IPS DF 4.7 (cell line): ENCODE measurements at regions not wholly inside any gene's neighbourhood (a gene's known extent, or its start where the extent isn't known, plus 50 kb on each side); places are given as distances from the start of the nearest gene placed in this dataset.
"Not testable (repeated sequence)": the region's sequence is repeated elsewhere in the genome, so short reads cannot be mapped to it uniquely, and the experiment has no call there.

Source experiments
- DNase-seq: peaks from one replicate; pipeline ENCODE4 v3.0.0-alpha.2; 2013; ENCODE audit warnings: low spot score; ENCODE audit errors: extremely low read depth

- DNase-seq: no peak
These were observed 236.9 kb upstream of the PRKX start for GRCh38 chrX:3950373-3950772.

DNA sequence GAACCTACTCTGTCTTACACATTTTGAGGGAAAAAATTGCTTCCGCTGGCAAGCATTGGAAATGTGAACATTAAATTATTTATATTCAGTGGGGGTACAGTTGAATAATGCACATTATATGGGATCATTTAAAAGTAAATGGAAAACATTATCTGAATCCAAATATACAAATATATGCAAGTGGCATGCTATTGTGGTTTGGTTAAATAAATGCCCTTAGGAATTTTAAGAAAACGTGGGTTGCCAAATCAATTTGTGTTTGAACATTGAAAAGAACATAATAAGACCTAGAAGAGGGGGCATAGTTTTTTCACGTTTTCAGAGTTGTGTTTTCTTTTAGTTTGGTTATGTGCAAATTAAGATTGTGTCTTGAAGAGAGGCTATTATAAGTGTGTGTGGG is 230.5 kb upstream of the PRKX start:
- no peak for DNase-seq

DNA sequence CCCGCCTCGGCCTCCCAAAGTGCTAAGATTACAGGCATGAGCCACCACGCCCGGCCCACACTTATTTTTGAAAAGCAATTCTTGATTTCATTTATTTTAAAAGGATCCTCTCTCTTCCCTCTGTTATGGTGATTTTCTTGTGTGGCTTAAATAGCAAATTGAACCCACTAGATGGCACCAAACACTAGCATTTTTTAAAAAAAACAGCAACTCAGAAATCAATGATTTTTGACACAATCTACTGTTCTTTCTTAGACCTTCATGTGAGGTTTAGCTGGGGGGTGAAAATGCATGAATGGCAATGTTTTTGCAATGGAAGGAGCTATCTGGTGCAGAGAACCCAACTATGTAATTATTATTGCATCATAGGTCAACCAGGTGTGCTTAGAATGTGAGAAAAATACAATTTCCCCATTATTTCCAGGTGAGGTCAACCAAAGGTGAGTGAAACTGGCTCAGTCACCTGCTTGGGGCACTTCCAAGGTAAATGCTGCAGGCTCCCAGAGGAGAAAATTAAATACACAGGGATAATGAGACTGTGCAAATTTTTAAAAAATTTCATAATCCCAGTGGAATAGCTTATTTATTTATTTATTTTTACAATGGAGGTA is 226.7 kb upstream of the PRKX start:
- DNase-seq: no peak

DNA sequence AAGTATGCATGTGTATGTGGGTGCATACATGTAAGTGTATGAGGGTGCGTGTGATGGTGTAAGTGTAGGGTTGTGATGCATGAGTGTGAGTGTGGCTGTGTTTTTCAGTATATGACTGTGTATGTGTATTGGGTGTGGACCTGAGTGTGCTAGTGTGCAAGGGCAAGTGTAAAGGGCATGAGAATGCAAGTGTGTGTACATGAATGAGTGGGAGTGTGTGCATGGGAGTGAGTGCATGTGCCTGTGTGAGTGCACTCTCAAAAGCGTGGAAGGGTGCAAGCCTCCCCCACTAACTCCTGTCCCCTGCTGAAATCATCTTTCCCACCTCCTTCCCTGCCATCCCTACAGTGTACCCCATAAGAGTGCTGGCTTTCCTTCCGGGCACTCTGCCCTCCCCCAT is 225.1 kb upstream of the PRKX start:
- DNase-seq: no peak

- DNase-seq: not testable (repeated sequence)
These were observed 221.7 kb upstream of the PRKX start for GRCh38 chrX:3935196-3935595.

DNA sequence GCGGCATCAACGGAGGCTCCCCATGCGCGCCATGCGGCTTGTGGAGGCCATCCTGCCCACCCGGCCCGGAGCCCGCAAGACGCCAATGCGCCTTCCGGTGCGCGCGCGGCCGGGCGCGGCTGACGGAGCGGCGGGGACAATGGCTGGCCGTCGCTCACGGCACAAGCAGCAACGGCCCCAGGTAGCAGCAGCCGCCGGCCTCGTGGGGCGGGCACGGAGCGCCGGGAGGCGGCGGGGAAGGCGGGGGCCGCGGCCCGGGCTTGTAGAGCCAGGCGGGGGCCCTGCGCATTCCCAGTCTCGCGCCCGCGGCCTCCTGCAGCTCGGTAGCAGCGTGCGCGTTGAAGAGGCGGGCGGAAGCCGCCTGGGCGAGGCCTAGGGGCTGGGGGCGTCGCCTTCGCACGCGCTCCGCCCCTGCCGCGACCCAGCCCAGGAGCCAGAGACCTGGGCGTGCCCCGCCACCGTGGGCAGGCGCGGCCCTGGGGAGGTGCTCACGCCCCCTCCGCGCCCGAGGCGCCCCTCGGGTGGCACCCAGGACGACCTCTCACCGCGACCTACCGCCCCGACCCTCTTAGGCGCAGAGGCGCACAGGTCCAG is 207.1 kb upstream of the PRKX start:
- DNase-seq: not testable (repeated sequence)

GRCh38 chrX:3919668-3920423 is 206.4 kb upstream of the PRKX start:
- DNase-seq: not testable (repeated sequence)

- DNase-seq: not testable (repeated sequence)
These were observed 201.4 kb upstream of the PRKX start for GRCh38 chrX:3914813-3915212.

DNA sequence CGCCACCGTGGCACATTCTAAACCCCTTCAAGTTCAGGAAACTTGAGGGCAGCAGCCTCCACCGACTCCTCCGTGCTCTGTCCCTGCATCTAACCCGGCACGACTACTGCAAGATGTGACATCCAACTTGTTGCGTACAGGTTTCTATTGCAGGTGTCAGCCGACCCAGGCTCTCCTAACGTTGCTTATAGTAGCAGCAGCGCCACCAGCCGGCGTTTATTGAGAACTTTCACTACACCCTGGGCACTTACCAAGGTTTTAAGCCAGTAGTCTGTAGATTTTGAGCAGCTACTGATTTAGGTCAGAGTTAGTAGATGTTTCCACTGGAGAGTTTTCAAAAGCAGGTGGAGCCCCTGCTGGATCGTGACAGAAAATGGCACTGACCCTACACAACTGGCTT is 200.6 kb upstream of the PRKX start:
- DNase-seq: not testable (repeated sequence)

GRCh38 chrX:3911012-3911411 is 197.6 kb upstream of the PRKX start:
- not testable (repeated sequence) for DNase-seq

GRCh38 chrX:3910611-3911010 is 197.2 kb upstream of the PRKX start:
- not testable (repeated sequence) for DNase-seq

DNA sequence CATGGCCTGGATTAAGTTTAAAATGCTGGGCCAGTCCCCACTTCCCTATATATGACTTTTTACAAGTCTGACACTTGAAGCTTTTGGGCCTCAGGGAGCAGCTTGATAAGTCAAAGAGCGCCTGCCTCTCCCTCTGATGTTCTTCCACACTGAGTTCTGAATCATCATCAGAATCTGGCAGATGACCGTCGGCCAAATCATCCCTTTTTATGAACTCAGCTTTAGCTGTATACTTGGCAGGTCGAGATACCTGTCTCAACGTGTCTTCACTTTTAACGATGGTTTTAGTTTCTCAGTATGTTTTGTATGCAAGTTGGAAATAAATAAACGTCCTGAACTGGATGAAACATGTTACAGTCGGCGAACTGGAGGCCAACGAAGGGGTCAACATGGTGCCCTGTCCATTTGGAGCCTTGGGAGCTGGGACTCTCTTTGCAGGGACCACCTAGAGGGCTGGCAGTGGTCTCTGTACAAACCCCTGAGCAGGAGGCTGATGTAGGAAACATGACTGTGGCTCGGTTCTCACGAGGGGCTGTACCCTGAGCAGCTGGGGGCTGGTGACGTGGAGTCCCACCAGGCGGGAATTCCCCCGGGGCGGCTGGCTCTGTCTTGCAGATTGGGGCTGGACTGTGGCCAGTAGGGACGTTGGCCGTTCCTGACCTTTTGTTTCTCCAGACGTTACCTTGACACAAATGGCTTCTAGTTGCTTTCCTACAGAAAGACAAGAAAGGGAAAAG is 192.2 kb upstream of the PRKX start:
- DNase-seq: not testable (repeated sequence)

DNA sequence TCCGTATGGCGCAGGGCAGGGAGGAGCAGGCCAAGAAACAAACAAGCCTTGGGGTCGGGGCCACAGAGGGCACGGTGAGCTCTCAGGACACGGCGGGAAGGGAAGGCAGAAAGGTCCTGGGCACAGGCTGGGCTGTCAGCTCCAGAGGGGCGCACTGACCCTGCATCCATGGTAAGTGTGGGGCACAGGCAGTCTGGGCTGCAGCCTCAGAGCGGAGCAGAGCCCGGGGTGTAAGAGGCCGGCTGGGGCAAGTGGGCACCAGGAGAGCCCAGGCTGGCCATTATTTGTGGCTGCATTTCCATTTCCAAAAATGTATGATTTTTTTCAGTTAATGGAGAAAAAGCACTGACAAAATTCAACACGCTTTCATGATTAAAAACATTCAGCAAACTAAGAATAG is 188.8 kb upstream of the PRKX start:
- DNase-seq: not testable (repeated sequence)

DNA sequence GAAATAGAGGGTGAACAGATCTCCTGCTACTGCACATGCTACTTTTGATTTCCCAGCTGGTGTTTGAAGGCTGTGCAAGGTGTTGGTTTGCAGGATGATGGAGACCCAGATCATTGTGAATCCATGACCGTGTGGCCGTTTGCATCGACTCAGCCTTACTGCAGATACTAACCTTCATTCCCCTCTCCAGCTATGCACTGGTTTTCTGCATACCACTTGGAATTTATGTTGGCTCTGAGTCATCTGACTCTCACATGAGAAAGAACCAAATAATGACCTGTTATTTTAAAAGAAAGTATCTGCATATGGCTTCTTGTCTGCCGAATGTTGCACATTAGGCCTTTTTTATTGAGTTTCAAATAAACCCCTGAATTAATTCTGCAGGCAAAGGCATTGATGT is 183.3 kb upstream of the PRKX start:
- DNase-seq: not testable (repeated sequence)

DNA sequence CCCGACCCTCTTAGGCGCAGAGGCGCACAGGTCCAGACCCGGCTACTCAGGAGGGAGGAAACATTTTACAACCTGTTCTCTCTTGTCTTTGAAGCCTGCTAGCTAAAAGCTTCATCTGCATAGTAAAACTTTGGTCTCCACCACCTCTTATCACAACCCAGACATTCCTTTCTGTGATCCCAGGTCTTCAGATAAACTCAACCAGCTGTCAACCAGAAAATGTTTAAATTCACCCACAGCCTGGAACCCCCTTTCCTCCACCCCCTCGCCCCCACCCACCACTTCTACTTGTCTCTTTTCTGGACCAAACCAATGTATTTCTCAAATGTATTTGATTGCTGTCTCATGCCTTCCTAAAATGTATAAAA is 169.1 kb upstream of the PRKX start:
- not testable (repeated sequence) for DNase-seq

DNA sequence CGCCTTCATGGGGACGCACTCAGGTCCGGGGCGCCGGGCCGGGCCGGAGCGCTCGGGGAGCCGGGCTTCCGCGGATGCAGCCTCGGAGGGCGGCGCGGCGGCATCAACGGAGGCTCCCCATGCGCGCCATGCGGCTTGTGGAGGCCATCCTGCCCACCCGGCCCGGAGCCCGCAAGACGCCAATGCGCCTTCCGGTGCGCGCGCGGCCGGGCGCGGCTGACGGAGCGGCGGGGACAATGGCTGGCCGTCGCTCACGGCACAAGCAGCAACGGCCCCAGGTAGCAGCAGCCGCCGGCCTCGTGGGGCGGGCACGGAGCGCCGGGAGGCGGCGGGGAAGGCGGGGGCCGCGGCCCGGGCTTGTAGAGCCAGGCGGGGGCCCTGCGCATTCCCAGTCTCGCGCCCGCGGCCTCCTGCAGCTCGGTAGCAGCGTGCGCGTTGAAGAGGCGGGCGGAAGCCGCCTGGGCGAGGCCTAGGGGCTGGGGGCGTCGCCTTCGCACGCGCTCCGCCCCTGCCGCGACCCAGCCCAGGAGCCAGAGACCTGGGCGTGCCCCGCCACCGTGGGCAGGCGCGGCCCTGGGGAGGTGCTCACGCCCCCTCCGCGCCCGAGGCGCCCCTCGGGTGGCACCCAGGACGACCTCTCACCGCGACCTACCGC is 168.6 kb upstream of the PRKX start:
- DNase-seq: not testable (repeated sequence)

GRCh38 chrX:3881255-3881895 is 167.9 kb upstream of the PRKX start:
- DNase-seq: not testable (repeated sequence)

DNA sequence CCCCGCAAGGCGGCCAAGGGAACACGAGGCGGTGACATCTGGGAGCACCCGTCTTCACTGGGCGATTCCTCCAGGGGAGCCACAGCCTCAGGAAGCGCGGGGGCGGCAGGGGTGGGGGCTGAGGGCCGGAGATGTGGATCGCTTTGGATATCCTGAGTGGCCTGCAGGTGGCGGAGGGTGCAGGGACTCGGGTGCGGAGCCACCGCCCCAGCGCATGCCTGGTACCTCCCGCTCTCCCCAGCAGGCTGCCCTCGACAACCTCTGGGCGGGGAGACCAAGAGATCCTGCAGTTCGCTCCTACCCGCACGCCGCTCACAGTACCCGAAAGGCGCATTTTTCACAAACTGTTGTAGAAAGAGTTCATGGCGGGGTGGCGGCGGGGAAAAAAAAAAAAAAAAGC is 162.9 kb upstream of the PRKX start:
- DNase-seq: not testable (repeated sequence)

DNA sequence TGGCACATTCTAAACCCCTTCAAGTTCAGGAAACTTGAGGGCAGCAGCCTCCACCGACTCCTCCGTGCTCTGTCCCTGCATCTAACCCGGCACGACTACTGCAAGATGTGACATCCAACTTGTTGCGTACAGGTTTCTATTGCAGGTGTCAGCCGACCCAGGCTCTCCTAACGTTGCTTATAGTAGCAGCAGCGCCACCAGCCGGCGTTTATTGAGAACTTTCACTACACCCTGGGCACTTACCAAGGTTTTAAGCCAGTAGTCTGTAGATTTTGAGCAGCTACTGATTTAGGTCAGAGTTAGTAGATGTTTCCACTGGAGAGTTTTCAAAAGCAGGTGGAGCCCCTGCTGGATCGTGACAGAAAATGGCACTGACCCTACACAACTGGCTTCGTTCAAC is 162.2 kb upstream of the PRKX start:
- not testable (repeated sequence) for DNase-seq

DNA sequence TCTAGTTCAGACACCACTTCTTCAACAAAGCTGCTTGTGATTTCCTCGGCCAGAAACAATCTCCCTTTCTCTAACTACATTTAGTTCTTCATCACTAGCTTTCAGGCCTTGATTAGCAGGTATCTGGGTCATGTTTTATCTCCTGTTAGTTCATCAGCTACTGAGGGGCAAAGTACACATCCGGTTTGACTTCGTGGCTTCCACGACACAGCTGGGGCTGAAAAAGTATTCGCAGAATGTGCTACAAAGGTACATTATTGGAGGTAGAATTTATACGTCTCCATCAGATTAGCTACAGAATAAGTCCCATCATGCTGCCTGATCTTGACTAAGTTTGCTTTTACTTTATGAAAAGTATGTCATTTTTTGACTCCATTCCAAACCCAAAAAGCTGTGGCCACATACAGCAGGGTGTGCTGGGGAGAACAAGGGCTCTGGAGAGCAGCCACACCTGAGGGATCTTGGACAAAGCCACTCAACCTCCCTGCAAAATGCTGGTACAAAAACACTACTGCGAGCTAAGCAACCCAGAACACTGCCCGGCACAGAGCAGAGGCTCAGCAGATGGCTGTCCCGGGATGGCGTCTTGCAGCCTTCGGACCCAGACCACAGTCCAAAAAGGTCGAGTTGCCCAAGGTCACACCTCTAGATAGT is 158.9 kb upstream of the PRKX start:
- DNase-seq: not testable (repeated sequence)
